Mammary epithelial cell (primary cell): ENCODE measurements at regions not wholly inside any gene's neighbourhood (a gene's known extent, or its start where the extent isn't known, plus 50 kb on each side); places are given as distances from the start of the nearest gene placed in this dataset.

Experiments
- CTCF ChIP-seq, 2 donors: IDR thresholded peaks in 1 of 2; conservative IDR thresholded peaks in 1 of 2; 2 replicates each; pipeline ENCODE4 v1.5.1; 2011 to 2012; ENCODE audit warnings: inconsistent platforms in 2 of 2, low read length in 2 of 2, mild to moderate bottlenecking in 2 of 2, control low read depth in 1 of 2, low read depth in 1 of 2; ENCODE audit not compliant: insufficient read depth in 1 of 2; ENCODE audit errors: extremely low read depth in 1 of 2
- EZH2 ChIP-seq: IDR thresholded peaks from 2 replicates; pipeline ENCODE4 v1.6.1; 2012; ENCODE audit warnings: low read length, inconsistent platforms, borderline replicate concordance

GRCh38 chr5:110248921-110249320 is 477.6 kb downstream of the TMEM232 start:
- no peak for TF ChIP-seq EZH2
- no peak for TF ChIP-seq CTCF (conservative IDR thresholded peaks at IDR 0.05 in 1 of 2, IDR thresholded peaks at IDR 0.05 in 1 of 2; ENCODE audit: extremely low read depth in 1 of 2, insufficient read depth in 1 of 2, low read depth in 1 of 2, low read length in 2 of 2)
